CD4-positive, alpha-beta T cell treated with Interleukin-17A for 4 hours (primary cell): ENCODE measurements at regions not wholly inside any gene's neighbourhood (a gene's known extent, or its start where the extent isn't known, plus 50 kb on each side); places are given as distances from the start of the nearest gene placed in this dataset.

Experiments
- DNase-seq: peaks from one replicate; pipeline ENCODE4 v3.0.0-alpha.2; 2020; ENCODE audit warnings: mixed read lengths

GRCh38 chr13:108360139-108360538 is 90.6 kb downstream of the TNFSF13B start:
- DNase-seq: no peak

GRCh38 chr13:108361769-108362168 is 92.3 kb downstream of the TNFSF13B start:
- DNase-seq: no peak

- DNase-seq: no peak
Observed at GRCh38 chr13:108363666-108364065, 94.1 kb downstream of the TNFSF13B start.

- DNase-seq: no peak
Observed at GRCh38 chr13:108365255-108365654, 95.7 kb downstream of the TNFSF13B start.

GRCh38 chr13:108368250-108368905 is 98.9 kb downstream of the TNFSF13B start:
- DNase-seq: no peak

- DNase-seq: no peak
Observed at GRCh38 chr13:108369412-108369811, 99.9 kb downstream of the TNFSF13B start.

GRCh38 chr13:108375034-108375433 is 105.5 kb downstream of the TNFSF13B start:
- no peak for DNase-seq

- DNase-seq: no peak
Observed at GRCh38 chr13:108375772-108376171, 106.3 kb downstream of the TNFSF13B start.

GRCh38 chr13:108376308-108376707 is 106.8 kb downstream of the TNFSF13B start:
- no peak for DNase-seq

- no peak for DNase-seq
Observed at GRCh38 chr13:108377646-108378206, 108.2 kb downstream of the TNFSF13B start.

- no peak for DNase-seq
Observed at GRCh38 chr13:108383667-108384066, 114.1 kb downstream of the TNFSF13B start.

- DNase-seq: no peak
Observed at GRCh38 chr13:108387156-108387555, 117.6 kb downstream of the TNFSF13B start.

- no peak for DNase-seq
Observed at GRCh38 chr13:108402850-108403249, 133.3 kb downstream of the TNFSF13B start.

- no peak for DNase-seq
Observed at GRCh38 chr13:108407495-108407894, 138.0 kb downstream of the TNFSF13B start.

GRCh38 chr13:108408672-108409071 is 139.2 kb downstream of the TNFSF13B start:
- DNase-seq: peak; percentile 32

- DNase-seq: no peak
Observed at GRCh38 chr13:108409730-108410129, 140.2 kb downstream of the TNFSF13B start.

GRCh38 chr13:108419768-108420167 is 150.2 kb downstream of the TNFSF13B start:
- DNase-seq: no peak

- no peak for DNase-seq
Observed at GRCh38 chr13:108425056-108425455, 155.5 kb downstream of the TNFSF13B start.

GRCh38 chr13:108426893-108427292 is 157.4 kb downstream of the TNFSF13B start:
- no peak for DNase-seq

- no peak for DNase-seq
Observed at GRCh38 chr13:108427355-108427754, 157.8 kb downstream of the TNFSF13B start.

GRCh38 chr13:108428691-108429090 is 159.2 kb downstream of the TNFSF13B start:
- DNase-seq: no peak

GRCh38 chr13:108433976-108434755 is 164.6 kb downstream of the TNFSF13B start:
- DNase-seq: no peak

GRCh38 chr13:108435393-108436149 is 166.1 kb downstream of the TNFSF13B start:
- DNase-seq: no peak
